Erythroblast (primary cell): ENCODE measurements at regions not wholly inside any gene's neighbourhood (a gene's known extent, or its start where the extent isn't known, plus 50 kb on each side); places are given as distances from the start of the nearest gene placed in this dataset.

ENCODE experiments used
- DNase-seq, 2 experiments: peaks; one replicate each; lab custom pipeline; 2025; lab: John Stamatoyannopoulos, UW
- GATA1 ChIP-seq: IDR thresholded peaks from 2 replicates; pipeline ENCODE4 v1.6.1; 2011; ENCODE audit warnings: low read depth, mild to moderate bottlenecking, control low read depth, low read length, moderate library complexity
- POLR2A ChIP-seq: IDR thresholded peaks from 2 replicates; pipeline ENCODE4 v1.6.1; 2011; ENCODE audit warnings: mild to moderate bottlenecking, low read length

GRCh38 chr4:119721878-119722277 is 93.3 kb upstream of the PDE5A start:
- no peak for DNase-seq
- TF ChIP-seq GATA1 (no peak), POLR2A (no peak)

- DNase-seq, result no peak
- TF ChIP-seq POLR2A (no peak), GATA1 (no peak)
Observed at GRCh38 chr4:119715490-119716445, 87.2 kb upstream of the PDE5A start.

- TF ChIP-seq POLR2A (no peak), GATA1 (no peak)
- no peak for DNase-seq
Observed at GRCh38 chr4:119709418-119709817, 80.8 kb upstream of the PDE5A start.

- TF ChIP-seq POLR2A, result no peak
- TF ChIP-seq GATA1, result no peak
- no peak for DNase-seq
Observed at GRCh38 chr4:119707336-119707735, 78.7 kb upstream of the PDE5A start.

- TF ChIP-seq POLR2A, result no peak
- no peak for TF ChIP-seq GATA1
Observed at GRCh38 chr4:119706804-119707203, 78.2 kb upstream of the PDE5A start.

GRCh38 chr4:119697887-119698393 is 69.3 kb upstream of the PDE5A start:
- TF ChIP-seq POLR2A (no peak), GATA1 (no peak)
- no peak for DNase-seq

More at GRCh38 chr4:119706804-119707203, 78.2 kb upstream of the PDE5A start:
- no peak for DNase-seq

- TF ChIP-seq POLR2A (no peak), GATA1 (no peak)
- DNase-seq, result no peak
Observed at GRCh38 chr4:119696963-119697362, 68.4 kb upstream of the PDE5A start.

- DNase-seq, result no peak
- no peak for TF ChIP-seq POLR2A
- no peak for TF ChIP-seq GATA1
Observed at GRCh38 chr4:119695216-119695615, 66.6 kb upstream of the PDE5A start.

GRCh38 chr4:119693126-119693525 is 64.5 kb upstream of the PDE5A start:
- no peak for DNase-seq
- TF ChIP-seq POLR2A, result no peak

GRCh38 chr4:119692001-119692400 is 63.4 kb upstream of the PDE5A start:
- DNase-seq, result no peak
- TF ChIP-seq GATA1 (no peak), POLR2A (no peak)

- no peak for TF ChIP-seq POLR2A
- no peak for TF ChIP-seq GATA1
- no peak for DNase-seq
Observed at GRCh38 chr4:119690871-119691270, 62.3 kb upstream of the PDE5A start.

GRCh38 chr4:119688446-119688845 is 59.8 kb upstream of the PDE5A start:
- no peak for TF ChIP-seq POLR2A
- TF ChIP-seq GATA1, result no peak

GRCh38 chr4:119684463-119684862 is 55.9 kb upstream of the PDE5A start:
- TF ChIP-seq POLR2A, result no peak
- no peak for TF ChIP-seq GATA1

More at GRCh38 chr4:119688446-119688845, 59.8 kb upstream of the PDE5A start:
- DNase-seq, result no peak

GRCh38 chr4:119683518-119683917 is 54.9 kb upstream of the PDE5A start:
- DNase-seq, result no peak
- TF ChIP-seq POLR2A (no peak), GATA1 (no peak)

More at GRCh38 chr4:119684463-119684862, 55.9 kb upstream of the PDE5A start:
- no peak for DNase-seq

- no peak for DNase-seq
- TF ChIP-seq POLR2A, result no peak
- no peak for TF ChIP-seq GATA1
Observed at GRCh38 chr4:119682099-119682498, 53.5 kb upstream of the PDE5A start.
